ENCODE measurements at regions not wholly inside any gene's neighbourhood (a gene's known extent, or its start where the extent isn't known, plus 50 kb on each side); places are given as distances from the start of the nearest gene placed in this dataset.

GRCh38 chr6:126848119-126848518 lies 270.4 kb upstream of the RSPO3 start:
- Histone ChIP-seq H2AFZ (ENCODE audit: insufficient read depth, low read length, poor library complexity) (no peak overlapping the region), H3K27me3 (ENCODE audit: insufficient read depth, low read length) (no peaks in the 10 kb centered on the region), H3K79me1 (ENCODE audit: low read length) (no peaks in the 10 kb centered on the region), H2BK120ac (ENCODE audit: insufficient read depth, low read length, poor library complexity) (no peak overlapping the region), H3K79me2 (ENCODE audit: control insufficient read depth, insufficient read depth, low read length, poor library complexity) (no peaks in the 10 kb centered on the region), H3K9ac (ENCODE audit: low read length) (no peak overlapping the region), H3K4ac (ENCODE audit: low read depth, low read length) (no peak overlapping the region), H3K18ac (ENCODE audit: low read length) (no peak overlapping the region), H4K8ac (ENCODE audit: low read depth, low read length) (no peak overlapping the region), H2BK12ac (ENCODE audit: low read length) (no peak overlapping the region), H4K91ac (ENCODE audit: low read depth, low read length) (no peak overlapping the region), H3K4me2 (ENCODE audit: low read length) (no peak overlapping the region), H3K4me3 (ENCODE audit: low read depth, low read length) (no peak overlapping the region), H3K9me3 (ENCODE audit: insufficient read depth, low read depth, low read length) (no peaks in the 10 kb centered on the region), H3K23ac (ENCODE audit: low read length) (no peak overlapping the region), H2BK5ac (ENCODE audit: low read depth, low read length, poor library complexity) (no peak overlapping the region), H3K14ac (ENCODE audit: low read length) (no peak overlapping the region), H3K27ac (ENCODE audit: low read depth, low read length) (no peak overlapping the region), H4K12ac (ENCODE audit: low read depth, low read length) (no peak overlapping the region), H3K36me3 (ENCODE audit: control insufficient read depth in 1 of 2, insufficient read depth in 2 of 2, low read length in 2 of 2) (no peaks in the 10 kb centered on the region), H3K4me1 (ENCODE audit: control insufficient read depth in 1 of 2, insufficient read depth in 2 of 2, low read length in 2 of 2) (no peaks in the 10 kb centered on the region), H2AK5ac (ENCODE audit: low read length) (no peak overlapping the region)
- no peak for DNase-seq

GRCh38 chr6:126867641-126868040 lies 250.8 kb upstream of the RSPO3 start:
- DNase-seq = no peak
- Histone ChIP-seq H3K27me3 (ENCODE audit: insufficient read depth, low read length) (no peaks in the 10 kb centered on the region), H3K4me3 (ENCODE audit: low read depth, low read length) (no peak overlapping the region), H3K4ac (ENCODE audit: low read depth, low read length) (no peak overlapping the region), H3K14ac (ENCODE audit: low read length) (no peak overlapping the region), H2AK5ac (ENCODE audit: low read length) (no peak overlapping the region), H3K79me1 (ENCODE audit: low read length) (no peaks in the 10 kb centered on the region), H3K4me1 (ENCODE audit: control insufficient read depth in 1 of 2, insufficient read depth in 2 of 2, low read length in 2 of 2) (no peaks in the 10 kb centered on the region), H4K12ac (ENCODE audit: low read depth, low read length) (no peak overlapping the region), H3K36me3 (ENCODE audit: control insufficient read depth in 1 of 2, insufficient read depth in 2 of 2, low read length in 2 of 2) (no peaks in the 10 kb centered on the region), H3K23ac (ENCODE audit: low read length) (no peak overlapping the region), H2BK120ac (ENCODE audit: insufficient read depth, low read length, poor library complexity) (no peak overlapping the region), H2BK5ac (ENCODE audit: low read depth, low read length, poor library complexity) (no peak overlapping the region), H2BK12ac (ENCODE audit: low read length) (no peak overlapping the region), H3K18ac (ENCODE audit: low read length) (no peak overlapping the region), H2AFZ (ENCODE audit: insufficient read depth, low read length, poor library complexity) (no peak overlapping the region), H3K9me3 (ENCODE audit: insufficient read depth, low read depth, low read length) (no peaks in the 10 kb centered on the region), H3K79me2 (ENCODE audit: control insufficient read depth, insufficient read depth, low read length, poor library complexity) (no peaks in the 10 kb centered on the region), H3K27ac (ENCODE audit: low read depth, low read length) (no peak overlapping the region), H3K4me2 (ENCODE audit: low read length) (no peak overlapping the region), H3K9ac (ENCODE audit: low read length) (no peak overlapping the region), H4K91ac (ENCODE audit: low read depth, low read length) (no peak overlapping the region), H4K8ac (ENCODE audit: low read depth, low read length) (no peak overlapping the region)
- no CpG with 5 or more reads among the region's 3 CpGs for WGBS (ENCODE audit: extremely low coverage, insufficient coverage, insufficient read length)

DNA sequence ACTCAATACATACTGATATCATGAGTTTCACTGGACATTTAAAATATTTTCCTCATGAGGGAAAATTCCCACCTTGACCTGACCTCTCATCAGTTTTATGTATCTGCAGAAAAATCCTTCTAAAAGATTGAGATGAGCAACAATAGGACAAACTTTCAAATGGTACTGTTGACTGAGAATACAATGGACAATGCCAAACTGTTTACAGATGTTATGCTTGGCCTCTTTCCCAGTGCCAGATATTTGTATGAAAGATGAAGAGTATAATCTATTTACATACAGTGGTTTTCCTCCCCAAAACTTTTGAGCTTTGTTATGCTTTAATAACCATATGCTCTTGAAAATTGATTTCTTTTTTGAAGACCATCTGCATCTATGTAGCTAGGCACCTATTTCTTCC lies 245.1 kb upstream of the RSPO3 start:
- no peak overlapping the region for H3K14ac ChIP-seq (ENCODE audit: low read length)
- H3K36me3 ChIP-seq (ENCODE audit: control insufficient read depth in 1 of 2, insufficient read depth in 2 of 2, low read length in 2 of 2) = no peaks in the 10 kb centered on the region
- H3K4me2 ChIP-seq (ENCODE audit: low read length) = no peak overlapping the region
- H2AK5ac ChIP-seq (ENCODE audit: low read length) = no peak overlapping the region
- H3K23ac ChIP-seq (ENCODE audit: low read length) = no peak overlapping the region
- H3K27me3 ChIP-seq (ENCODE audit: insufficient read depth, low read length) = no peaks in the 10 kb centered on the region
- no peaks in the 10 kb centered on the region for H3K9me3 ChIP-seq (ENCODE audit: insufficient read depth, low read depth, low read length)
- H2BK120ac ChIP-seq (ENCODE audit: insufficient read depth, low read length, poor library complexity) = no peak overlapping the region
- H3K79me2 ChIP-seq (ENCODE audit: control insufficient read depth, insufficient read depth, low read length, poor library complexity) = no peaks in the 10 kb centered on the region
- H3K27ac ChIP-seq (ENCODE audit: low read depth, low read length) = no peak overlapping the region
- no peak overlapping the region for H3K4me3 ChIP-seq (ENCODE audit: low read depth, low read length)
- H2BK12ac ChIP-seq (ENCODE audit: low read length) = no peak overlapping the region
- no peak overlapping the region for H4K91ac ChIP-seq (ENCODE audit: low read depth, low read length)
- no peak overlapping the region for H3K9ac ChIP-seq (ENCODE audit: low read length)
- no peak overlapping the region for H3K4ac ChIP-seq (ENCODE audit: low read depth, low read length)
- H3K79me1 ChIP-seq (ENCODE audit: low read length) = no peaks in the 10 kb centered on the region
- no peak for DNase-seq
- no peak overlapping the region for H2AFZ ChIP-seq (ENCODE audit: insufficient read depth, low read length, poor library complexity)
- no peak overlapping the region for H3K18ac ChIP-seq (ENCODE audit: low read length)
- H4K12ac ChIP-seq (ENCODE audit: low read depth, low read length) = no peak overlapping the region
- H2BK5ac ChIP-seq (ENCODE audit: low read depth, low read length, poor library complexity) = no peak overlapping the region
- H3K4me1 ChIP-seq (ENCODE audit: control insufficient read depth in 1 of 2, insufficient read depth in 2 of 2, low read length in 2 of 2) = no peaks in the 10 kb centered on the region
- H4K8ac ChIP-seq (ENCODE audit: low read depth, low read length) = no peak overlapping the region

GRCh38 chr6:126873791-126874190 lies 244.7 kb upstream of the RSPO3 start:
- Histone ChIP-seq H2AFZ (ENCODE audit: insufficient read depth, low read length, poor library complexity) (no peak overlapping the region), H2BK5ac (ENCODE audit: low read depth, low read length, poor library complexity) (no peak overlapping the region), H3K79me2 (ENCODE audit: control insufficient read depth, insufficient read depth, low read length, poor library complexity) (no peaks in the 10 kb centered on the region)

GRCh38 chr6:126876446-126876845 lies 242.0 kb upstream of the RSPO3 start:
- no peak overlapping the region for H3K23ac ChIP-seq (ENCODE audit: low read length)
- no peak overlapping the region for H2BK5ac ChIP-seq (ENCODE audit: low read depth, low read length, poor library complexity)
- H3K18ac ChIP-seq (ENCODE audit: low read length) = no peak overlapping the region
- H4K12ac ChIP-seq (ENCODE audit: low read depth, low read length) = no peak overlapping the region
- no peaks in the 10 kb centered on the region for H3K36me3 ChIP-seq (ENCODE audit: control insufficient read depth in 1 of 2, insufficient read depth in 2 of 2, low read length in 2 of 2)
- no peak overlapping the region for H2AFZ ChIP-seq (ENCODE audit: insufficient read depth, low read length, poor library complexity)
- WGBS (ENCODE audit: extremely low coverage, insufficient coverage, insufficient read length) = no CpG with 5 or more reads among the region's 1 CpG
- no peak overlapping the region for H2AK5ac ChIP-seq (ENCODE audit: low read length)
- H3K14ac ChIP-seq (ENCODE audit: low read length) = no peak overlapping the region
- no peak overlapping the region for H3K27ac ChIP-seq (ENCODE audit: low read depth, low read length)
- no peaks in the 10 kb centered on the region for H3K79me2 ChIP-seq (ENCODE audit: control insufficient read depth, insufficient read depth, low read length, poor library complexity)
- H3K4me3 ChIP-seq (ENCODE audit: low read depth, low read length) = no peak overlapping the region
- H3K9ac ChIP-seq (ENCODE audit: low read length) = no peak overlapping the region
- H3K4me2 ChIP-seq (ENCODE audit: low read length) = no peak overlapping the region
- no peaks in the 10 kb centered on the region for H3K4me1 ChIP-seq (ENCODE audit: control insufficient read depth in 1 of 2, insufficient read depth in 2 of 2, low read length in 2 of 2)
- DNase-seq = no peak
- no peaks in the 10 kb centered on the region for H3K9me3 ChIP-seq (ENCODE audit: insufficient read depth, low read depth, low read length)
- H3K79me1 ChIP-seq (ENCODE audit: low read length) = no peaks in the 10 kb centered on the region
- H4K91ac ChIP-seq (ENCODE audit: low read depth, low read length) = no peak overlapping the region
- no peak overlapping the region for H3K4ac ChIP-seq (ENCODE audit: low read depth, low read length)
- H4K8ac ChIP-seq (ENCODE audit: low read depth, low read length) = no peak overlapping the region
- no peaks in the 10 kb centered on the region for H3K27me3 ChIP-seq (ENCODE audit: insufficient read depth, low read length)
- no peak overlapping the region for H2BK12ac ChIP-seq (ENCODE audit: low read length)
- no peak overlapping the region for H2BK120ac ChIP-seq (ENCODE audit: insufficient read depth, low read length, poor library complexity)

More at GRCh38 chr6:126873791-126874190, 244.7 kb upstream of the RSPO3 start:
- H3K9me3 ChIP-seq (ENCODE audit: insufficient read depth, low read depth, low read length) = no peaks in the 10 kb centered on the region
- H3K4me2 ChIP-seq (ENCODE audit: low read length) = no peak overlapping the region
- H4K8ac ChIP-seq (ENCODE audit: low read depth, low read length) = no peak overlapping the region
- no peak overlapping the region for H2AK5ac ChIP-seq (ENCODE audit: low read length)
- H3K9ac ChIP-seq (ENCODE audit: low read length) = no peak overlapping the region
- H3K4me1 ChIP-seq (ENCODE audit: control insufficient read depth in 1 of 2, insufficient read depth in 2 of 2, low read length in 2 of 2) = no peaks in the 10 kb centered on the region
- no peak for DNase-seq
- WGBS (ENCODE audit: extremely low coverage, insufficient coverage, insufficient read length) = no CpG with 5 or more reads among the region's 1 CpG
- H3K36me3 ChIP-seq (ENCODE audit: control insufficient read depth in 1 of 2, insufficient read depth in 2 of 2, low read length in 2 of 2) = no peaks in the 10 kb centered on the region
- no peak overlapping the region for H3K18ac ChIP-seq (ENCODE audit: low read length)
- no peak overlapping the region for H3K14ac ChIP-seq (ENCODE audit: low read length)
- no peak overlapping the region for H3K23ac ChIP-seq (ENCODE audit: low read length)
- no peak overlapping the region for H2BK120ac ChIP-seq (ENCODE audit: insufficient read depth, low read length, poor library complexity)
- H3K79me1 ChIP-seq (ENCODE audit: low read length) = no peaks in the 10 kb centered on the region
- H3K4me3 ChIP-seq (ENCODE audit: low read depth, low read length) = no peak overlapping the region
- H4K12ac ChIP-seq (ENCODE audit: low read depth, low read length) = no peak overlapping the region
- no peak overlapping the region for H2BK12ac ChIP-seq (ENCODE audit: low read length)
- H3K27ac ChIP-seq (ENCODE audit: low read depth, low read length) = no peak overlapping the region
- H3K27me3 ChIP-seq (ENCODE audit: insufficient read depth, low read length) = no peaks in the 10 kb centered on the region
- no peak overlapping the region for H4K91ac ChIP-seq (ENCODE audit: low read depth, low read length)
- H3K4ac ChIP-seq (ENCODE audit: low read depth, low read length) = no peak overlapping the region

Measured in trophoblast cell (in vitro differentiated cells and primary cell).